ENCODE measurements at regions not wholly inside any gene's neighbourhood (a gene's known extent, or its start where the extent isn't known, plus 50 kb on each side); places are given as distances from the start of the nearest gene placed in this dataset.

DNA sequence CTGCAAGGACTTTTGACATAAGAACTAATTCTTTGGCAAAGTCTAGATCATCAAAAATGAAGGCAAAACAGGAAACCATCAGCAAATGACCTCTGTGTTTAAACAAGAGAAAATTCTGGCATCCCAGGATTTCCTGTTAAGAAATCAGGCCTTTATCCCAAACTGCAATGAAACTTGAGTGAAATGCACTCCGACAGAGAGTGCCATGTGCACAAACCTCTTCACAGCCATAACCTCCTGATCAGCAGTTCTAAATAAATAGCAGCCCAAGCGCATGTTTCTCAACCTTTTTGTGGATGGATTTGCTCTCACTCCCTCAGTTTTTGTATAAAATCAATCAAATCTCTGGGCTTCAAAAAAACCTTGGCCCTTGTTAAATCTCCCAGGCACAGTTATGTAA is 107.7 kb upstream of the EEPD1 start:
- TF ChIP-seq POLR2A (IDR thresholded peaks at IDR 0.05): no peak
- TF ChIP-seq, protein P1, sequence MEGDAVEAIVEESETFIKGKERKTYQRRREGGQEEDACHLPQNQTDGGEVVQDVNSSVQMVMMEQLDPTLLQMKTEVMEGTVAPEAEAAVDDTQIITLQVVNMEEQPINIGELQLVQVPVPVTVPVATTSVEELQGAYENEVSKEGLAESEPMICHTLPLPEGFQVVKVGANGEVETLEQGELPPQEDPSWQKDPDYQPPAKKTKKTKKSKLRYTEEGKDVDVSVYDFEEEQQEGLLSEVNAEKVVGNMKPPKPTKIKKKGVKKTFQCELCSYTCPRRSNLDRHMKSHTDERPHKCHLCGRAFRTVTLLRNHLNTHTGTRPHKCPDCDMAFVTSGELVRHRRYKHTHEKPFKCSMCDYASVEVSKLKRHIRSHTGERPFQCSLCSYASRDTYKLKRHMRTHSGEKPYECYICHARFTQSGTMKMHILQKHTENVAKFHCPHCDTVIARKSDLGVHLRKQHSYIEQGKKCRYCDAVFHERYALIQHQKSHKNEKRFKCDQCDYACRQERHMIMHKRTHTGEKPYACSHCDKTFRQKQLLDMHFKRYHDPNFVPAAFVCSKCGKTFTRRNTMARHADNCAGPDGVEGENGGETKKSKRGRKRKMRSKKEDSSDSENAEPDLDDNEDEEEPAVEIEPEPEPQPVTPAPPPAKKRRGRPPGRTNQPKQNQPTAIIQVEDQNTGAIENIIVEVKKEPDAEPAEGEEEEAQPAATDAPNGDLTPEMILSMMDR (IDR thresholded peaks at IDR 0.05): no peak

All from heart left ventricle (tissue), 13 donors.